OCI-LY7 (cell line): ENCODE measurements at regions not wholly inside any gene's neighbourhood (a gene's known extent, or its start where the extent isn't known, plus 50 kb on each side); places are given as distances from the start of the nearest gene placed in this dataset.

Experiments
- BruUV-seq: library from RNA; stranded (reverse); fragments of 400-500 nt; replicated peaks from 2 replicates; lab custom pipeline; 2021; lab: Mats Ljungman, UMichigan
- CTCF ChIA-PET: fragments of 300-600 bp; sonication (Branson Sonifier 250); formaldehyde crosslinking; loops from one replicate; lab custom pipeline; 2022; ENCODE audit warnings: antibody characterized with exemption; ENCODE audit not compliant: unreplicated experiment; lab: Charles Lee
- POLR2A ChIA-PET: fragments of 300-600 bp; sonication (Branson Sonifier 250); formaldehyde crosslinking; loops from one replicate; lab custom pipeline; 2022; ENCODE audit warnings: antibody characterized with exemption; lab: Charles Lee
- DNase-seq: peaks from one replicate; pipeline ENCODE4 v3.0.0-alpha.2; 2015; ENCODE audit warnings: low spot score
- H2AFZ ChIP-seq: fragments of 200-600 bp; sonication (generic), shearing (Covaris generic); 2 replicates; pipeline ENCODE4 v1.6.1; 2014; ENCODE audit warnings: mild to moderate bottlenecking, antibody characterized with exemption, low read length, moderate library complexity
- H3K27ac ChIP-seq: fragments of 200-600 bp; sonication (generic); 2 replicates; pipeline ENCODE4 v1.5.1; 2014; ENCODE audit warnings: mixed run types, low read depth, mild to moderate bottlenecking, moderate library complexity, low read length, inconsistent platforms; ENCODE audit not compliant: poor library complexity, severe bottlenecking
- H3K36me3 ChIP-seq: fragments of 200-600 bp; sonication (generic); 2 replicates; pipeline ENCODE4 v1.6.1; 2014; ENCODE audit warnings: mild to moderate bottlenecking, antibody characterized with exemption, low read length, moderate library complexity, mixed read lengths; ENCODE audit not compliant: insufficient read depth
- H3K4me1 ChIP-seq: fragments of 200-600 bp; sonication (generic); 2 replicates; pipeline ENCODE4 v1.5.1; 2014; ENCODE audit warnings: mild to moderate bottlenecking, low read length; ENCODE audit not compliant: insufficient read depth, poor library complexity, severe bottlenecking
- H3K4me2 ChIP-seq: fragments of 200-600 bp; sonication (generic); 2 replicates; pipeline ENCODE4 v1.6.1; 2014; ENCODE audit warnings: mild to moderate bottlenecking, low read length
- H3K4me3 ChIP-seq: fragments of 200-600 bp; sonication (generic); 2 replicates; pipeline ENCODE4 v1.5.1; 2014; ENCODE audit warnings: mild to moderate bottlenecking, low read depth, low read length; ENCODE audit not compliant: poor library complexity, severe bottlenecking
- H3K79me2 ChIP-seq: fragments of 200-600 bp; sonication (generic); 2 replicates; pipeline ENCODE4 v1.6.1; 2016; ENCODE audit warnings: low read depth, mild to moderate bottlenecking, low read length, moderate library complexity, mixed read lengths; ENCODE audit not compliant: insufficient read depth
- H3K9me2 ChIP-seq: fragments of 200-600 bp; sonication (generic); 2 replicates; pipeline ENCODE4 v1.6.1; 2016; ENCODE audit warnings: mild to moderate bottlenecking, low read length, mixed read lengths; ENCODE audit not compliant: insufficient read depth
- H3K9me3 ChIP-seq: fragments of 200-600 bp; sonication (generic); 2 replicates; pipeline ENCODE4 v1.6.1; 2014; ENCODE audit warnings: mild to moderate bottlenecking, mixed run types, low read length, mixed read lengths
- H4K20me1 ChIP-seq: fragments of 200-600 bp; sonication (generic); 2 replicates; pipeline ENCODE4 v1.6.1; 2014; ENCODE audit warnings: mild to moderate bottlenecking, antibody characterized with exemption, low read length, moderate library complexity, mixed read lengths; ENCODE audit not compliant: insufficient read depth
- CTCF ChIP-seq: fragments of 200-600 bp; sonication (generic); conservative IDR thresholded peaks from 2 replicates; pipeline ENCODE4 v1.5.1; 2014; ENCODE audit warnings: mild to moderate bottlenecking, antibody characterized with exemption, low read length, moderate library complexity, mixed read lengths
- EZH2phosphoT487 ChIP-seq: fragments of 200-600 bp; sonication (generic); IDR thresholded peaks from 2 replicates; pipeline ENCODE4 v1.6.1; 2018; ENCODE audit warnings: low read depth, borderline replicate concordance, mild to moderate bottlenecking, mixed run types, antibody characterized with exemption, low read length, moderate library complexity, mixed read lengths
- intact Hi-C: fragments of 100-400 bp; cut with micrococcal nuclease; formaldehyde crosslinking; loops from one replicate; pipeline ENCODE4 v1.10.0; 2022; ENCODE audit not compliant: unreplicated experiment

GRCh38 chr9:84411683-84412267 is 71.2 kb upstream of the SLC28A3 start:
- CTCF ChIA-PET = no interaction called here
- POLR2A ChIA-PET = interaction anchor here (1.1 kb wide), 1 partner anchor 16 kb away, joined by 3 read pairs; no protein-coding TSS in a partner anchor
- Histone ChIP-seq H2AFZ (no peak overlapping the region), H3K79me2 (no peaks in the 10 kb centered on the region), H3K27ac (no peak overlapping the region), H3K4me1 (no peaks in the 10 kb centered on the region), H3K9me2 (no peaks in the 10 kb centered on the region), H4K20me1 (no peaks in the 10 kb centered on the region), H3K4me3 (no peak overlapping the region), H3K4me2 (no peak overlapping the region), H3K36me3 (no peaks in the 10 kb centered on the region), H3K9me3 (no peaks in the 10 kb centered on the region)
- intact Hi-C loops = no loop called here
- BruUV-seq = no TSS peak
- TF ChIP-seq CTCF (no peak), EZH2phosphoT487 (no peak)
- DNase-seq = no peak

GRCh38 chr9:84412654-84413053 is 72.1 kb upstream of the SLC28A3 start:
- H3K4me1 ChIP-seq = no peaks in the 10 kb centered on the region
- no peak overlapping the region for H3K4me3 ChIP-seq
- ChIA-PET POLR2A (interaction anchor here (1.1 kb wide), 1 partner anchor 17 kb away, joined by 3 read pairs; no protein-coding TSS in a partner anchor), CTCF (no interaction called here)
- DNase-seq = no peak
- H3K79me2 ChIP-seq = no peaks in the 10 kb centered on the region
- H4K20me1 ChIP-seq = no peaks in the 10 kb centered on the region
- H3K36me3 ChIP-seq = no peaks in the 10 kb centered on the region
- no TSS peak for BruUV-seq
- H3K4me2 ChIP-seq = no peak overlapping the region
- no peaks in the 10 kb centered on the region for H3K9me2 ChIP-seq
- intact Hi-C loops = no loop called here
- H3K27ac ChIP-seq = no peak overlapping the region
- no peaks in the 10 kb centered on the region for H3K9me3 ChIP-seq
- H2AFZ ChIP-seq = no peak overlapping the region
- TF ChIP-seq CTCF (no peak), EZH2phosphoT487 (no peak)

GRCh38 chr9:84413301-84413700 is 72.7 kb upstream of the SLC28A3 start:
- no peak overlapping the region for H3K4me2 ChIP-seq
- CTCF ChIA-PET = no interaction called here
- intact Hi-C loops = no loop called here

More at GRCh38 chr9:84413301-84413700, 72.7 kb upstream of the SLC28A3 start:
- no peak for TF ChIP-seq CTCF
- no peak for TF ChIP-seq EZH2phosphoT487
- Histone ChIP-seq H3K4me3 (no peak overlapping the region), H2AFZ (no peak overlapping the region), H3K9me2 (no peaks in the 10 kb centered on the region), H3K9me3 (no peaks in the 10 kb centered on the region), H3K27ac (no peak overlapping the region), H3K79me2 (no peaks in the 10 kb centered on the region), H3K36me3 (no peaks in the 10 kb centered on the region), H4K20me1 (no peaks in the 10 kb centered on the region), H3K4me1 (no peaks in the 10 kb centered on the region)
- POLR2A ChIA-PET = no interaction called here
- BruUV-seq = no TSS peak
- DNase-seq = no peak
